GM12891 (cell line): ENCODE measurements at regions not wholly inside any gene's neighbourhood (a gene's known extent, or its start where the extent isn't known, plus 50 kb on each side); places are given as distances from the start of the nearest gene placed in this dataset.
"Not testable (repeated sequence)": the region's sequence is repeated elsewhere in the genome, so short reads cannot be mapped to it uniquely, and the experiment has no call there.

ENCODE experiments used
- PAX5 ChIP-seq: IDR thresholded peaks from 2 replicates; pipeline ENCODE4 v1.6.1; 2011; ENCODE audit warnings: low read length, moderate library complexity, mild to moderate bottlenecking; ENCODE audit not compliant: insufficient read depth, severe bottlenecking
- POLR2A ChIP-seq: IDR thresholded peaks from 2 replicates; pipeline ENCODE4 v1.6.1; 2011; ENCODE audit warnings: low read depth, low read length, control low read depth
- POLR2AphosphoS5 ChIP-seq: IDR thresholded peaks from 2 replicates; pipeline ENCODE4 v1.6.1; 2011; ENCODE audit warnings: low read depth, low read length, control low read depth
- SPI1 ChIP-seq: IDR thresholded peaks from 2 replicates; pipeline ENCODE4 v1.6.1; 2011; ENCODE audit warnings: low read depth, low read length, control low read depth
- TAF1 ChIP-seq: IDR thresholded peaks from 2 replicates; pipeline ENCODE4 v1.6.1; 2011; ENCODE audit warnings: low read depth, low read length, control low read depth

DNA sequence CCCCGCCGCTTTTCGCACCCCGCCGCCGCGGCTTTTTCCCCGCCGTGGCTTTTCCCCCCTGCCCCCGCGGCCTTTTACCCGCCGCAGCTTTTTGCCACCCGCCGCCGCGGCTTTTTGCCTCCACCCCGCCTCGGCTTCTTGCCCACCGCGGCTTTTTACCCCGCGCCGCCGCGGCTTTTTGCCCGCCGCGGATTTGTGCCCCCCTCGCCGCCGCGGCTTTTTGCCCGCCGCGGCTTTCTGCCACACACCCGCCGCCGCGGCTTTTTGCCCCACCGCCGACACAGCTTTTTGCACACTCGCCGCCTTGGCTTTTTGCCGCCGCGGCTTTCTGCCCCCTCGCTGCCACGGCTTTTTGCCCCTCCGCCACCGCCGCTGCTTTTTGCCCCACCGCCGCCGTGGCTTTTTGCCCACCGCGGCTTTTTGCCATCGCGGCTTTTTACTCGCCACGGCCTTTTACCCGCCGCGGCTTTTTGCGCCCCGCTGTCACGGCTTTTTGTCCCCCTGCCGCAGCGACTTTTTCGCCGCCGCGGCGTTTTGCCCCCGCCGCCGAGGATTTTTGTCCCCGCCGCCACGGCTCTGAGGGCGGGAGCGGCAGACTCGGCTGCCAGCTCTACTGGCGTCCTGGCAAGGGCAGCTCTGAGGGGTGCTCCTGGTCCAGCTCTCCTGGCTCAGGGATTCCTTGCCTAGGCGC is 473.6 kb downstream of the FAM72C start:
- TF ChIP-seq POLR2A, TAF1, POLR2AphosphoS5, PAX5, SPI1: not testable (repeated sequence)
